Left lobe of liver (tissue), 2 donors: ENCODE measurements at regions not wholly inside any gene's neighbourhood (a gene's known extent, or its start where the extent isn't known, plus 50 kb on each side); places are given as distances from the start of the nearest gene placed in this dataset.

Experiments
- ATAC-seq: fragments of 200-7000 bp; cut with Tn5 transposase; one replicate; pipeline ENCODE4 v1.9.1; 2020; ENCODE audit warnings: mild to moderate bottlenecking, moderate library complexity
- DNase-seq: peaks from one replicate; pipeline ENCODE4 v3.0.0-alpha.2; 2020; ENCODE audit warnings: low spot score
- donor health status: DM: no; HTN: no; CAD: no; lungs with moderate emphysema.
- donor health status: DM: no; HTN: yes; CAD: no.

- ATAC-seq (peak; percentile 81), DNase-seq (peak; percentile 85)
These were observed 531.6 kb downstream of the SHQ1 start for GRCh38 chr3:72316501-72317279.

GRCh38 chr3:72313308-72313707 is 528.4 kb upstream of the PROK2 start:
- DNase-seq = no peak
- no peak for ATAC-seq

- DNase-seq (no peak), ATAC-seq (no peak)
These were observed 527.4 kb upstream of the PROK2 start for GRCh38 chr3:72312339-72312738.

GRCh38 chr3:72311425-72311824 is 526.5 kb upstream of the PROK2 start:
- DNase-seq (no peak), ATAC-seq (no peak)

- ATAC-seq (peak; percentile 36), DNase-seq (no peak)
These were observed 525.8 kb upstream of the PROK2 start for GRCh38 chr3:72310419-72311380.

GRCh38 chr3:72309661-72310418 is 524.9 kb upstream of the PROK2 start:
- ATAC-seq (peak; percentile 35), DNase-seq (no peak)

GRCh38 chr3:72308641-72309040 is 523.7 kb upstream of the PROK2 start:
- no peak for DNase-seq

GRCh38 chr3:72307438-72308115 is 522.6 kb upstream of the PROK2 start:
- DNase-seq (no peak), ATAC-seq (peak; percentile 41)

More at GRCh38 chr3:72308641-72309040, 523.7 kb upstream of the PROK2 start:
- ATAC-seq = no peak

GRCh38 chr3:72306800-72307341 is 521.9 kb upstream of the PROK2 start:
- ATAC-seq = peak; percentile 82
- DNase-seq = peak; percentile 88

GRCh38 chr3:72303926-72304325 is 519.0 kb upstream of the PROK2 start:
- DNase-seq = no peak
- no peak for ATAC-seq

GRCh38 chr3:72301779-72302178 is 516.8 kb upstream of the PROK2 start:
- DNase-seq (peak; percentile 78), ATAC-seq (peak; percentile 94)

- DNase-seq = no peak
- ATAC-seq = no peak
These were observed 515.7 kb upstream of the PROK2 start for GRCh38 chr3:72300621-72301020.

GRCh38 chr3:72299823-72300222 is 514.9 kb upstream of the PROK2 start:
- DNase-seq (no peak), ATAC-seq (no peak)

- DNase-seq (no peak), ATAC-seq (no peak)
These were observed 514.4 kb upstream of the PROK2 start for GRCh38 chr3:72299321-72299802.

- DNase-seq (no peak), ATAC-seq (no peak)
These were observed 513.5 kb upstream of the PROK2 start for GRCh38 chr3:72298201-72299152.

GRCh38 chr3:72297481-72297880 is 512.5 kb upstream of the PROK2 start:
- DNase-seq = no peak
- no peak for ATAC-seq

- DNase-seq (no peak), ATAC-seq (no peak)
These were observed 511.6 kb upstream of the PROK2 start for GRCh38 chr3:72296477-72297111.

GRCh38 chr3:72295962-72296450 is 511.1 kb upstream of the PROK2 start:
- no peak for DNase-seq
- no peak for ATAC-seq
